Nephron (organoid): ENCODE measurements at regions not wholly inside any gene's neighbourhood (a gene's known extent, or its start where the extent isn't known, plus 50 kb on each side); places are given as distances from the start of the nearest gene placed in this dataset.

Experiments
- H3K27ac Mint-ChIP-seq, 3 experiments: 2 replicates each; pipeline ENCODE4 v1.8.0; 2020; ENCODE audit warnings: mixed read lengths in 3 of 3, mild to moderate bottlenecking in 2 of 3, moderate library complexity in 1 of 3
- H3K27me3 Mint-ChIP-seq: 2 replicates; pipeline ENCODE4 v1.8.0; 2021; ENCODE audit warnings: low read depth, mild to moderate bottlenecking, moderate library complexity, mixed read lengths
- H3K36me3 Mint-ChIP-seq: 2 replicates; pipeline ENCODE4 v1.8.0; 2020; ENCODE audit warnings: low read depth, mixed read lengths
- H3K4me1 Mint-ChIP-seq: 2 replicates; pipeline ENCODE4 v1.8.0; 2020; ENCODE audit warnings: mixed read lengths
- H3K4me3 Mint-ChIP-seq, 3 experiments: 2 replicates each; pipeline ENCODE4 v1.8.0; 2020; ENCODE audit warnings: mild to moderate bottlenecking in 3 of 3, mixed read lengths in 3 of 3, moderate library complexity in 2 of 3
- H3K9me3 Mint-ChIP-seq: 2 replicates; pipeline ENCODE4 v1.8.0; 2020; ENCODE audit warnings: mixed read lengths
- CTCF ChIP-seq, 3 experiments: fragments of 200-600 bp; sonication (generic); IDR thresholded peaks; one replicate each; pipeline ENCODE4 v1.5.0; 2021; ENCODE audit warnings: antibody characterized with exemption in 3 of 3; ENCODE audit not compliant: unreplicated experiment in 3 of 3

- no peaks in the 10 kb centered on the region for H3K36me3 Mint-ChIP-seq
Measured at GRCh38 chr10:6912021-6912420, 331.9 kb upstream of the PRKCQ start.

GRCh38 chr10:6909905-6910560, 330.0 kb upstream of the PRKCQ start:
- H3K9me3 Mint-ChIP-seq: peaks cover 17% of the 10 kb centered on the region
- peaks cover 4% of the 10 kb centered on the region for H3K27me3 Mint-ChIP-seq
- H3K4me3 Mint-ChIP-seq: no peak overlapping the region
- H3K36me3 Mint-ChIP-seq: peaks cover 6% of the 10 kb centered on the region
- H3K27ac Mint-ChIP-seq: no peak overlapping the region
- no peaks in the 10 kb centered on the region for H3K4me1 Mint-ChIP-seq
- no peak for TF ChIP-seq CTCF (IDR thresholded peaks at IDR 0.05; ENCODE audit: unreplicated experiment in 3 of 3)

More at GRCh38 chr10:6912021-6912420, 331.9 kb upstream of the PRKCQ start:
- no peak overlapping the region for H3K4me3 Mint-ChIP-seq
- H3K27me3 Mint-ChIP-seq: no peaks in the 10 kb centered on the region
- H3K27ac Mint-ChIP-seq: no peak overlapping the region
- peaks cover 11% of the 10 kb centered on the region for H3K9me3 Mint-ChIP-seq
- no peaks in the 10 kb centered on the region for H3K4me1 Mint-ChIP-seq
- no peak for TF ChIP-seq CTCF (IDR thresholded peaks at IDR 0.05; ENCODE audit: unreplicated experiment in 3 of 3)

- Mint-ChIP-seq H3K36me3 (peaks cover 6% of the 10 kb centered on the region), H3K4me3 (no peak overlapping the region), H3K27ac (no peak overlapping the region), H3K27me3 (peaks cover 4% of the 10 kb centered on the region), H3K9me3 (peaks cover 23% of the 10 kb centered on the region), H3K4me1 (no peaks in the 10 kb centered on the region)
- no peak for TF ChIP-seq CTCF (IDR thresholded peaks at IDR 0.05; ENCODE audit: unreplicated experiment in 3 of 3)
Measured at GRCh38 chr10:6907877-6908530, 327.9 kb upstream of the PRKCQ start.

- Mint-ChIP-seq H3K36me3 (no peaks in the 10 kb centered on the region), H3K27me3 (peaks cover 5% of the 10 kb centered on the region), H3K9me3 (no peaks in the 10 kb centered on the region), H3K4me1 (no peaks in the 10 kb centered on the region), H3K4me3 (no peak overlapping the region), H3K27ac (no peak overlapping the region)
- TF ChIP-seq CTCF (IDR thresholded peaks at IDR 0.05; ENCODE audit: unreplicated experiment in 3 of 3): no peak
Measured at GRCh38 chr10:6894405-6894804, 314.3 kb upstream of the PRKCQ start.

- H3K27me3 Mint-ChIP-seq: peaks cover 5% of the 10 kb centered on the region
- H3K27ac Mint-ChIP-seq: no peak overlapping the region
- H3K36me3 Mint-ChIP-seq: no peaks in the 10 kb centered on the region
- no peak for TF ChIP-seq CTCF (IDR thresholded peaks at IDR 0.05; ENCODE audit: unreplicated experiment in 3 of 3)
- no peak overlapping the region for H3K4me3 Mint-ChIP-seq
- no peaks in the 10 kb centered on the region for H3K9me3 Mint-ChIP-seq
- H3K4me1 Mint-ChIP-seq: no peaks in the 10 kb centered on the region
Measured at GRCh38 chr10:6892864-6893263, 312.8 kb upstream of the PRKCQ start.

GRCh38 chr10:6891924-6892323, 311.8 kb upstream of the PRKCQ start:
- no peak for TF ChIP-seq CTCF (IDR thresholded peaks at IDR 0.05; ENCODE audit: unreplicated experiment in 3 of 3)
- Mint-ChIP-seq H3K4me1 (no peaks in the 10 kb centered on the region), H3K36me3 (no peaks in the 10 kb centered on the region), H3K9me3 (no peaks in the 10 kb centered on the region), H3K27me3 (peaks cover 5% of the 10 kb centered on the region), H3K27ac (no peak overlapping the region), H3K4me3 (no peak overlapping the region)
